GM18520 (cell line): ENCODE measurements at regions not wholly inside any gene's neighbourhood (a gene's known extent, or its start where the extent isn't known, plus 50 kb on each side); places are given as distances from the start of the nearest gene placed in this dataset.
A peak's percentile ranks its signal among the peaks of the same experiment; 100 is the strongest.
"Not testable (repeated sequence)": the region's sequence is repeated elsewhere in the genome, so short reads cannot be mapped to it uniquely, and the experiment has no call there.

Experiments used
- ATAC-seq: cut with Tn5 transposase; IDR thresholded peaks from one replicate; pipeline ENCODE4 v1.9.1; 2021; ENCODE audit not compliant: unreplicated experiment

DNA sequence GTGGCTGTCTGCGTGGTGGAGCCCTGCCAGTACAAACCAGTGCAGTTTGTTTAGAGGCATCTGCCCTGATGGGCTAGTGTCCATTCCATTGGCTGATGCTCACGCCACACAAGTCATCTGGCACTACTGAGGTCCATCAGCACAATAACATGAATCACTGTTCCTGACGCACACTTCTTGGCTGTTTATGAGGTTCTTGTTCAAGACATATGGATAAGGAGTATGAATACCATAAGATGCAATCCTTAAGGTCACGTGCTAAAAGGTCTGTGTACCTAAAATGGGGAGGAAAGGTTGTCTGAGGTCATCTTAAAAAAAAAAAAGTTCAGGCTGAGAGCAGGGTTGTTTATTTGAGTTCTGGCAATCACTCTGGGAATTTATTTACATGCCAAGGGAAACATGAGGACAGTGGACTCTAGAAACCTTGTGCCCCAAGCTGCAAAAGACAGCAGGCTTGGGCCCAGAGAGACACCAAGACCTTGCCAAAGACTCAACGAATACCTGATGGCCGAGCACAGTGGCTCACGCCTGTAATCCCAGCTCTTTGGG lies 54.1 kb upstream of the SHLD1 start:
- ATAC-seq: no peak

- peak; percentile 87 for ATAC-seq
Measured at GRCh38 chr20:5691918-5692618, 58.1 kb upstream of the SHLD1 start.

GRCh38 chr20:5689463-5689862 lies 60.7 kb upstream of the SHLD1 start:
- ATAC-seq: no peak

GRCh38 chr20:5688431-5688972 lies 61.7 kb upstream of the SHLD1 start:
- no peak for ATAC-seq

DNA sequence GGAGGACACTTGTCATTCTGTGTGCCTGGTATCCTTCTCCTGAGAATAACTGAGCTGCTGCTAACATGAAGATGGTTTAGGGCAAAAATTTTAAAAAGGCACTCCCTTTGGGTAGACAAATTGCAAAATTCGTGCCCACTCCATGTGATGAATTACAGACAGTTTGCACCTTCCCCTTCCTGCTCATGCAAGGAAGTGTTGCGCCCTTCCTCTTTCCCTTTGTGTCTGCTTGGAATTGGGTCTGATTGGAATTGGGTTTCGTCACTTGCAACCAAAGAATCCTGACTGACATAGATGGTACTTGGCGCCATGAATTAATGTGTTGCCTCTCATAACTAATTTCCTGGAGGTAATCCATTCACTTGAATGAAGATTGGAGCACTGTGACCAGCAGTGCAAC lies 62.3 kb upstream of the SHLD1 start:
- ATAC-seq: no peak

DNA sequence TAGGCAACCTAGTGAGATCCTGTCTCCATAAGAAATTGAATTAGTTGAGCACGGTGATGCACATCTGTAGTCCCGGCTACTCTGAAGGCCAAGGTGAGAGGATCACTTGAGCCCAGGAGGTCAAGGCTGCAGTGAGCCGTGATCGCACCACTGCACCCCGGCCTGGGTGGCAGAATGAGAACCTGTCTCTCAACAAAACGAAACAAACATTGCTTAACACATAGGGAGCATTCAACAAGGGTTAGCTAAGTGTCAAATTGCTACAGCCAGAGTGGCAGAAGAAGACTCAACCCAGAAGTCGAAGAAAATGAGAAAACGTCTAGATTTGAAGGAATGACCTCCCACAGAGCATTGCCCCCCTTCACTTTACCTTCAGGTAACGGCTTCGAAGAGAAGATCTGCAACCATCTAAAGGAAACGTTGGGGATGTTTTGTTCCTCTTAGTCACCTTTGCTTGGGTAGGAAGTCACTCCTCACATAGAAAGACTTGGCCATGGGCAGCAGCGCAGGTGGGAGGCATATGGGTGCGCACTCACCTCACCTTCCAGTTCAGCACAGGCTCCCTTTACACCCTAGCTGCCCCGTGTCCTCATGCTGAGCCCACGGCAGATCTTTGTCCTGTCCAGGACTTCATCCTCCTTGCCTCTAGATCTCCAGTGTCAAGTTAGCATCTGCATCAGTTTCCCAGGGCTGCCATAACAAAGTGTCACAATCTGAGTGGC lies 63.7 kb upstream of the SHLD1 start:
- ATAC-seq: no peak

DNA sequence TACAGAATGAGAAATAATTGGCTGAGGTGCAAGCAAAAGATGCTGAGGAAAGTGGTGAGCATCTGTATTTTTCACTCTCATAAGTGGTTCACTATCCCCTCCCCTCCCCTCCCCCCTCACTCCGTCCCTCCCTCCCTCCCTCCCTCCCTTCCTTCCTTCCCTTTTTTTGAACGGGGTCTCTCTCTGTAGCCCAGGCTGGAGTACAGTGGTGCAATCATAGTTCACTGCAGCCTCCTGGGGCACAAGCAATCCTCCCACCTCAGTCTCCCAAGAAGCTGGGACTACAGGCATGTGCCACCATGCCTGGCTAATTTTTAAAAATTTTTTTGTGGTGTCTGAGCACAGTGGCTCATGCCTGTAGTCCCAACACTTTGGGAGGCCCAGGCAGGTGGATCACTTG lies 67.6 kb upstream of the SHLD1 start:
- ATAC-seq: not testable (repeated sequence)

- ATAC-seq: no peak
Measured at GRCh38 chr20:5680192-5680591, 69.4 kb upstream of the GPCPD1 start.

DNA sequence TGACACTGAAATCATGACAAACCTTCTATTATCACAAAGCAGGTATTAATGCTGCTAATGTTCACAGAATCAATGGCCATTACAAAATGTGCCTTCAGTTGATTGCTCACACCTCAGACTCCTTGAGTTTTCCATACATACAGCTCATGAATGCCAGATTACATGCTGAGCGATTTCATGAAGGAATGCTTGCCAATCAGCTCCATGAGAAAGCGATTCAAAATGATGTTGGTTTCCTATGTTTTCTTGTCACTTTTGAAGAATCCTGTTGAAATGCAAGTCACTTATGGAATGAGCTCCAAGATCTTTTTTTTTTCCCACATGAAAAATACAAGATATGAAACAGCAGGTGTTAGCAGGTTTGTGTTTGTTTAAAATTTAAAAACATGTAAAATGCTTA lies 68.0 kb upstream of the GPCPD1 start:
- no peak for ATAC-seq

DNA sequence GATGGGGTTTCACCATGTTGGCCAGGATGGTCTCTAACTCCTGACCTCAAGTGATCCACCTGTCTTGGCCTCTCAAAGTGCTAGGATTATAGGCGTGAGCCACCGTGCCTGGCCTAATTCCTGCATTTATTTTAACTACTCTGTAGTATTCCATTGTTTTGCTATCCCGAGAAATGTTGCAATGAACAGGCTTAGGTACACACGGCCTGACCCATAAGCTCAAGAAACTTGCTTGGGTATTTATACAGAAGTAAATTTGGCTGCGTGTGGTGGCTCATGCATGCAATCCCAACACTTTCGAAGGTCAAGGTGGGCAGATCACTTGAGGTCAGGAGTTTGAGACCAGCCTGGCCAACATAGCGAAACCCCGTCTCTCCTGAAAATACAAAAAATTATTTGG lies 67.1 kb upstream of the GPCPD1 start:
- ATAC-seq: not testable (repeated sequence)

DNA sequence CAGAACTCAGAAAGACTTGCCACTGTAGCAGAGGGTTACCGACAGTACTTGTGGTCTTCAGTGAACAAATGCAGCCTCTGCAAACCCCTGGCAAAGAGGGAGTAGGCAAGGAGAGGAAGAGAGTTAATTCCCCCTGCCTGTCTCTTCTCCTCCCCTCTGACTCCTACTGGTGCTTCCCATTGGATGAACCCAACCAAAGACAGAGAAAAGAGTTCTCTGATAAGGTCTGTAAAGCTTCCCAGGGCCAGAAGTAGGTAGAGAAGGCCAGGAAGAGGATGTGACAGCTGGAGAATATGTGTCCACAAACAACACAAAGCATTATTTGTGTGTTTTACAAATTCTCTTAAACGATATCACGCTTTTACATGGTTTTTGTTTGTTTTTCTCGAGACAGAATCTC lies 66.6 kb upstream of the GPCPD1 start:
- ATAC-seq: no peak

DNA sequence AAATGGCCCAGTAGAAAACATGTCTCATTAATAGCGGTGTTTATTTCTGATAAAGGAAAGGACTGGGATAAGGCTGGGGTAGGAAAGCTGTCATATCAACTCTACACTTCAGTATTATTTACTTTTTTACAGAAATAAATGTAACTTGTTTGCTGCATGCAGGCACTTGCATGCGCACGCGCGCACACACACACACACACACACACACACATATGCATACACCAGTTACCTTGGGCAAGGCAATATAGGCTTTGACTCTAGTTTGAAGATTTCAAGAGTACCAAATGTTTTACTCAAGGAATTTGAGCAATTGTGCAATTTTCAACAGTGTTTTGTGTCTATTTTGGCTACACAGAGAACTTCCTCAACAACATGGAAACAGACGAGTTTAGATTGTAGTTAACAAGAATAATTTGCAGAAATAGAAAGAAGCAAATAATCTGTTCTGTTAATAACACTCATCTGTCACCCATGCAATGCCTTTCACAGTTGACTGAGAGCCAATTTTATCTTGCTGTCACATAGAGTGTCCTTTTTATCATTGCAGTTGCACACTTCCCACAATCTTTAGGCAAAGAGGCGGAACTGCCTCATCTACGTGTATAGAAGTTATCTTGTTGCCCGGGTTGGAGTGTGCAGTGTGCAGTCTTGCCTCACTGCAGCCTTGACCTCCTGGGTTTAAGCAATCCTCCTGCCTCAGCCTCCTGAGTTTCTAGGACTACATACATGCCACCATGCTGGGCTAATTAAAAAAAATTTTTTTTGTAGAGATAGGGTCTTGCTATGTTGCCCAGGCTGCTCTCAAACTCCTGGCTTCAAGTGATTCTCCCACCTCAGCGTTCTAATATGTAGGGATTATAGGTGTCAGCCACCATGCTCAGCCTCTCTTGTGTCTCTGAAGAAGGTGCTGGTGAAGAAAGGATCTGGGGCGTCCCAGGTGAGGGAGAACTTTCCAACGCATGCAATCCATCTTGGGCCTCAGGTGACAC lies 64.6 kb upstream of the GPCPD1 start:
- ATAC-seq: no peak

DNA sequence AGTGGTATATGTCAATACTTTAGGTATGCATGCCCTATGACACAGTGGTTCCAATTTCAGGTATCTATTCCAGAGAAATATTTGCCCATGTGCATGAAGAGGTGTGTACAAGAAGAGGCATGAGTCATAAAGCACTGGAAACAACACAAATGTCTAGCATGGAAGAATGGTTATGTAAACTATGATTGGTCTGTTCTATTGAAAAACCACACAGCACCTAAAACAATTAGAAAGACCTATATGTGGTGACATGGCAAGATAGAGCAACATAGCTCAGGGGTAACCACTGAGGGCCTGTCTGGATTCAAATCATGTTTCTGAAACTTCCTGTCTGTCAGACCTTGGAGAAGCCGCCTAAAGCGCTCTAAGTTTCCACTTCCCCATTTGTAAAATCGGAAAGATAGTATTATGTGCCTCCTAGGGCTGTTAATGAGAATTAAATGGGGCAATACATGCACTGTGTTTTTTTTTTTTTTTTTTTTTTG lies 63.4 kb upstream of the GPCPD1 start:
- ATAC-seq: peak; percentile 86

DNA sequence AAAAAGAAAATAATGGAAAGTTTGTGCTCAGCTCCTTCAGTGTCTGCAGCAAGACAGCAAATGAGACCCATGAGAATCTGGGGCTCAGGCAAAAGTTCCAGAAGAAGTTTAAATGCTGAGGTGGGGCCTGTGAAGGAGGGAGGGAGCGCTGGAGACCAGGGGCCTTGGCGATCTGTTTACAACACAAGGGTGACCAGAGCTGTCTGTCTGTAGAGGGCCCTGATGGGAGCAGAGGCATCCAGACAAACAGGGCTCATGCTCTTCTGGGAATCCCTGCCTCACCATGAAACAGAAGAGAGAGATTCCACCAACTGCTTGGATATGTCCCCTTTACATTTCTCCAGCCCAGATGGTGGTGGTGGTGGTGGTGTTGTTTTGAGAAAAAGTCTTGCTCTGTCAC lies 60.1 kb upstream of the GPCPD1 start:
- ATAC-seq: no peak

GRCh38 chr20:5670036-5670536 lies 59.3 kb upstream of the GPCPD1 start:
- ATAC-seq: no peak

GRCh38 chr20:5668529-5668868 lies 57.7 kb upstream of the GPCPD1 start:
- no peak for ATAC-seq

GRCh38 chr20:5667705-5668528 lies 57.1 kb upstream of the GPCPD1 start:
- no peak for ATAC-seq

- no peak for ATAC-seq
Measured at GRCh38 chr20:5665417-5665816, 54.6 kb upstream of the GPCPD1 start.

DNA sequence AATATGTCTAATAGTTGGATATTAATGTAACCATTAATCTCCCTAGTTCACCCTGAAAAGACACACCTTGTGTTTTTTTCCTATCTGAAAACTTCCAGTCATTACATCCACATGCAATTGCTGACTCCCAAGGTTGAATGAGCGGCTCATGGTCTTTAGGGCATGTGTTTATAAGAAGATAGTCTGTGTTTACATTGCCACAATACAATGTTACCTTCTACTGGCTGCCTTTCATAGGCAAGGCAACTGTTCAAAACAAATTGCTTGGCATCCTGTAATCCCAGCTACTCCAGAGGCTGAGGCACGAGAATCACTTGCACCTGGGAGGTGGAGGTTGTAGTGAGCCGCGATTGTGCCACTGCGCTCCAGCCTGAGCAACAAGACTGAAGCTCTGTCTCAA lies 52.6 kb upstream of the GPCPD1 start:
- ATAC-seq: no peak

- ATAC-seq: no peak
Measured at GRCh38 chr20:5662769-5663168, 52.0 kb upstream of the GPCPD1 start.
